ENCODE measurements at regions not wholly inside any gene's neighbourhood (a gene's known extent, or its start where the extent isn't known, plus 50 kb on each side); places are given as distances from the start of the nearest gene placed in this dataset.

GRCh38 chr2:595831-596592 is 81.2 kb downstream of the TMEM18 start:
- Histone ChIP-seq H3K4me3 (ENCODE audit: low read length) (no peak overlapping the region), H3K36me3 (ENCODE audit: control insufficient read depth, insufficient read depth, low read length) (no peaks in the 10 kb centered on the region; the same call in 1 of the 2 replicates), H3K9me3 (ENCODE audit: control insufficient read depth, insufficient read depth, low read length) (no peaks in the 10 kb centered on the region), H3K27me3 (ENCODE audit: control insufficient read depth, insufficient read depth, low read length) (no peaks in the 10 kb centered on the region), H3K4me1 (ENCODE audit: control insufficient read depth, insufficient read depth, low read length) (no peaks in the 10 kb centered on the region), H3K27ac (ENCODE audit: low read length) (no peak overlapping the region)
- DNase-seq (ENCODE audit: low read depth, low spot score) = no peak
- WGBS (ENCODE audit: insufficient coverage, insufficient read length) = no CpG with 5 or more reads among the region's 13 CpGs

- H3K4me3 ChIP-seq (ENCODE audit: low read length) = no peak overlapping the region
- H3K9me3 ChIP-seq (ENCODE audit: control insufficient read depth, insufficient read depth, low read length) = no peaks in the 10 kb centered on the region
- DNase-seq (ENCODE audit: low read depth, low spot score) = no peak
- no peaks in the 10 kb centered on the region for H3K4me1 ChIP-seq (ENCODE audit: control insufficient read depth, insufficient read depth, low read length)
- H3K27me3 ChIP-seq (ENCODE audit: control insufficient read depth, insufficient read depth, low read length) = no peaks in the 10 kb centered on the region
- H3K36me3 ChIP-seq (ENCODE audit: control insufficient read depth, insufficient read depth, low read length) = no peaks in the 10 kb centered on the region; the same call in 1 of the 2 replicates
- H3K27ac ChIP-seq (ENCODE audit: low read length) = no peak overlapping the region
- no CpG with 5 or more reads among the region's 23 CpGs for WGBS (ENCODE audit: insufficient coverage, insufficient read length)
Measured at GRCh38 chr2:595141-595815, 81.9 kb downstream of the TMEM18 start.

DNA sequence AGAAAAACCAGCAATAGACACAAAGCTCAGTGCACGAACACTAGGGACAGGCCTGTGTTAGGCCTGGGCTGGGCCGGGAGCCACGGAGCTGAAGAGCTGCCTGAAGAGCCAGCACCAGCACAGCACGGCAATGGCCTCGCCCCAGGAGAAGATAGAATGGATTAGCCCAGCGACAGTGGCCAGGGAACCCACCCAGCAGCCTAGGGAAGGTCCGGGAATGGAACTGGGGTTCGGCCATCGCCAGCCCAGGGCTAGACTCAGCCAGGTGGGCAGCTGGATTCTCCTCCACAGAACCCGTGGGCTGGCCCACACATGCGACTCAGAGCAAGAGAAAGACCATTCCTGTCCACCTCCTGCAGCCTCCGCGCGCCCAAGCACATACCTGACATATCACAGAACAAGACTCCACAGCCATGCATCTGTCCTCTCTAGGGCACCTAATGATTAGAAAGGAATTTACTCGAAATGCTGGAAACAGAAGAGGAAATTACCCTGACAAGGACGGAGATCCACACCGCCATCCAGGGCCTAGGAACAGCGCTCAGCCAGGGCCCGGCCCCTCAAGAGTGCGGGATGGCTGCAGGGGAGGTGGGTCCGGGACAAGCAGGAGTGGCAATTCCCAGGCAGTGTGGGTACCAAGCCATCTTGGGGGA is 82.8 kb downstream of the TMEM18 start:
- WGBS (ENCODE audit: insufficient coverage, insufficient read length) = no CpG with 5 or more reads among the region's 21 CpGs
- Histone ChIP-seq H3K36me3 (ENCODE audit: control insufficient read depth, insufficient read depth, low read length) (no peaks in the 10 kb centered on the region), H3K27ac (ENCODE audit: low read length) (no peak overlapping the region), H3K27me3 (ENCODE audit: control insufficient read depth, insufficient read depth, low read length) (no peaks in the 10 kb centered on the region), H3K4me3 (ENCODE audit: low read length) (no peak overlapping the region), H3K4me1 (ENCODE audit: control insufficient read depth, insufficient read depth, low read length) (no peaks in the 10 kb centered on the region), H3K9me3 (ENCODE audit: control insufficient read depth, insufficient read depth, low read length) (no peaks in the 10 kb centered on the region)
- DNase-seq (ENCODE audit: low read depth, low spot score) = no peak

DNA sequence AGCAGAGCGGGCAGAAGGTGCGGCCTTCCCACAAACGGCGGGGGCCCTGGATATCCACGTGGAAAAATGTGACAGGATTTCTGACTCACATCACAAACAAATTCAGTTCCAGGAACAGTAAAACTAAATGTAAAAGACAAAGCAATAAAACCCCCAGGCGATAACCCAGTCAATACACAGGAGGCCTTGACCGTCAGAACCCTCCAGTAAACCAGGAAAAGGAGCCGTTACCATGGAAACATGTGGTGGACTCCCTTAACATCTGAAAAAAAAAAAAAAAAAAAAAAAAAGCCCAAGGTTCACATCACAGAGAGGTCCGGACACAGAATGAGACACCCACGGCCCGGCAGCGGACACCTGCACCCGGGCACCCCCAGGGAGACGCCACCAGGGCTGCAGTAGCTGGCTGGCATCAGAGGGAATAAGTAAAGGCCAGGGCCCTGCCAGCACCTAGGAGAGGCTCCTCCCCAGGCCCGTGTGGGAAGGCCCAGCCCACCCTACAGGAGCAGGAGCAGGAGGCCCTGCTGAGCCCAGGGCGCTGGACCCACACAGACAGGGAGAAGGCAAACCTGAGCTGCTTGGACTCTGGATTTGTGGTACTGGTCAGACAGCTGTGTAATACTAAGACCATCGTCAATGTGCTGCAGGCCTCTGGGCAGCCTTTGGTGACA is 83.7 kb downstream of the TMEM18 start:
- H3K4me1 ChIP-seq (ENCODE audit: control insufficient read depth, insufficient read depth, low read length) = no peaks in the 10 kb centered on the region
- no CpG with 5 or more reads among the region's 17 CpGs for WGBS (ENCODE audit: insufficient coverage, insufficient read length)
- H3K36me3 ChIP-seq (ENCODE audit: control insufficient read depth, insufficient read depth, low read length) = no peaks in the 10 kb centered on the region
- H3K4me3 ChIP-seq (ENCODE audit: low read length) = no peak overlapping the region
- no peaks in the 10 kb centered on the region for H3K27me3 ChIP-seq (ENCODE audit: control insufficient read depth, insufficient read depth, low read length)
- no peak for DNase-seq (ENCODE audit: low read depth, low spot score)
- no peaks in the 10 kb centered on the region for H3K9me3 ChIP-seq (ENCODE audit: control insufficient read depth, insufficient read depth, low read length)
- no peak overlapping the region for H3K27ac ChIP-seq (ENCODE audit: low read length)

DNA sequence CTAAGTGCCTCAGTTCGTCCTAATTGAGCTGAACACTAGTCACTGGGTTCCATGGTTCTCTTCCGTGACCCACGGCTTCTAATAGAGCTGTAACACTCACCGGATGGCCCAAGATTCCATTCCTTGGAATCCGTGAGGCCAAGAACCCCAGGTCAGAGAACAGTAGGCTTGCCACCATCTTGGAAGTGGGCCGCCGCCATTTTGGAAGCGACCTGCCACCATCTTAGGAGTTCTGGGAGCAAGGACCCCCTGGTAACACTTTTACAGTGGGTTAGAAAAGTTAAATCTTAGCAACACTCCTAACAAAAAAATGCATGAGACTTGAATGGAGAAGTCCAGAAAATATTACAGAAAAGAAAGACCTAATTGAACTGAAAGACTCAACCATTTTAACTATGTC is 84.5 kb downstream of the TMEM18 start:
- WGBS (ENCODE audit: insufficient coverage, insufficient read length) = no CpG with 5 or more reads among the region's 8 CpGs
- Histone ChIP-seq H3K4me1 (ENCODE audit: control insufficient read depth, insufficient read depth, low read length) (no peaks in the 10 kb centered on the region), H3K27me3 (ENCODE audit: control insufficient read depth, insufficient read depth, low read length) (no peaks in the 10 kb centered on the region), H3K4me3 (ENCODE audit: low read length) (no peak overlapping the region), H3K9me3 (ENCODE audit: control insufficient read depth, insufficient read depth, low read length) (no peaks in the 10 kb centered on the region), H3K27ac (ENCODE audit: low read length) (no peak overlapping the region), H3K36me3 (ENCODE audit: control insufficient read depth, insufficient read depth, low read length) (no peaks in the 10 kb centered on the region)
- no peak for DNase-seq (ENCODE audit: low read depth, low spot score)

GRCh38 chr2:590214-591175 is 86.7 kb downstream of the TMEM18 start:
- Histone ChIP-seq H3K27ac (ENCODE audit: low read length) (no peak overlapping the region), H3K9me3 (ENCODE audit: control insufficient read depth, insufficient read depth, low read length) (no peaks in the 10 kb centered on the region), H3K36me3 (ENCODE audit: control insufficient read depth, insufficient read depth, low read length) (no peaks in the 10 kb centered on the region), H3K27me3 (ENCODE audit: control insufficient read depth, insufficient read depth, low read length) (no peaks in the 10 kb centered on the region), H3K4me3 (ENCODE audit: low read length) (no peak overlapping the region), H3K4me1 (ENCODE audit: control insufficient read depth, insufficient read depth, low read length) (no peaks in the 10 kb centered on the region)
- no CpG with 5 or more reads among the region's 19 CpGs for WGBS (ENCODE audit: insufficient coverage, insufficient read length)
- DNase-seq (ENCODE audit: low read depth, low spot score) = no peak

DNA sequence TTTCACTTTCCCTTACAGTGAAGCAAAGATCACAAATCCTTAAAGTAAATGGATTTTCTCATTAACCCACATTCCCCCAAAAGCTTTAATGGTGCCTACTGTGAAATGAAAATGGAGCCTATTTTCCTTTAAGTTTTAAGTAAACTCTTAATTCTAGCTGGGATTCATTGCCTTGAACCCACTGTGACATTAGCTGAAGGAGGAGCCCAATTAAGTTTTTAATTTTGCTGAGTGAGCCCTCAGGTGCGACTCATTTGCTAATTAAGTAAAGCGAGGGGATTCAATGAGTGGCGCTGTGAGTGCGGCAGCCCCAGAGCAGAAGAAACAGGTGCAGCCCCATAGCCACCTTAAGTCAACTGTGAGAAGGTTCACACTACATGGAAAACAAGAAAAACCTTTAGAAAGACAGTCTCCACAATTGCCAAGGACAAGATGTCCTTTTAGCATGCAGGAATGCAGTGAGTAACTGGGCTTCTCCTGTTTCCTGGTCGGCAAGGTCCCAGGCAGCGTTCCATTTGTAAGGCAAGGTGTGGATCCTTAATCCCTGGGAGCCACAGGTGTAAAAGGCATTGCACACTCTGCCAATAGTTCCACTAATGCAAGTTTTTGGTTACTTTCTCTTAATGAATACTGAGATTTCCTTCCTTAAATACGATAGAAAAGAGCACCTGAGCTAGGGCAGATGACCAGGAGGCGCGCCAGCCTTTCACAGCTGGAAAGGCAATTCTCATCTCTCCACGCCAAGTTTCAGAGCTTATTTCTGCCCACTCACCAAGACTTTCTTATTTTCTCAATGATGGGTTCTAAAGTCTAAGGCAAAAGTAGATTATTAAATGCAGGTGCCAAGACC is 87.7 kb downstream of the TMEM18 start:
- DNase-seq (ENCODE audit: low read depth, low spot score) = no peak
- no CpG with 5 or more reads among the region's 10 CpGs for WGBS (ENCODE audit: insufficient coverage, insufficient read length)
- no peak overlapping the region for H3K4me3 ChIP-seq (ENCODE audit: low read length)
- H3K9me3 ChIP-seq (ENCODE audit: control insufficient read depth, insufficient read depth, low read length) = no peaks in the 10 kb centered on the region
- no peaks in the 10 kb centered on the region for H3K4me1 ChIP-seq (ENCODE audit: control insufficient read depth, insufficient read depth, low read length)
- H3K27me3 ChIP-seq (ENCODE audit: control insufficient read depth, insufficient read depth, low read length) = no peaks in the 10 kb centered on the region
- no peaks in the 10 kb centered on the region for H3K36me3 ChIP-seq (ENCODE audit: control insufficient read depth, insufficient read depth, low read length)
- H3K27ac ChIP-seq (ENCODE audit: low read length) = no peak overlapping the region

GRCh38 chr2:588074-588645 is 89.0 kb downstream of the TMEM18 start:
- no CpG with 5 or more reads among the region's 17 CpGs for WGBS (ENCODE audit: insufficient coverage, insufficient read length)
- no peaks in the 10 kb centered on the region for H3K4me1 ChIP-seq (ENCODE audit: control insufficient read depth, insufficient read depth, low read length)
- no peak for DNase-seq (ENCODE audit: low read depth, low spot score)

More at GRCh38 chr2:588074-588645, 89.0 kb downstream of the TMEM18 start:
- Histone ChIP-seq H3K9me3 (ENCODE audit: control insufficient read depth, insufficient read depth, low read length) (no peaks in the 10 kb centered on the region), H3K36me3 (ENCODE audit: control insufficient read depth, insufficient read depth, low read length) (no peaks in the 10 kb centered on the region), H3K27ac (ENCODE audit: low read length) (no peak overlapping the region), H3K4me3 (ENCODE audit: low read length) (no peak overlapping the region), H3K27me3 (ENCODE audit: control insufficient read depth, insufficient read depth, low read length) (no peaks in the 10 kb centered on the region)

Measured in iPS DF 6.9 (cell line).